ENCODE measurements at regions not wholly inside any gene's neighbourhood (a gene's known extent, or its start where the extent isn't known, plus 50 kb on each side); places are given as distances from the start of the nearest gene placed in this dataset.

DNA sequence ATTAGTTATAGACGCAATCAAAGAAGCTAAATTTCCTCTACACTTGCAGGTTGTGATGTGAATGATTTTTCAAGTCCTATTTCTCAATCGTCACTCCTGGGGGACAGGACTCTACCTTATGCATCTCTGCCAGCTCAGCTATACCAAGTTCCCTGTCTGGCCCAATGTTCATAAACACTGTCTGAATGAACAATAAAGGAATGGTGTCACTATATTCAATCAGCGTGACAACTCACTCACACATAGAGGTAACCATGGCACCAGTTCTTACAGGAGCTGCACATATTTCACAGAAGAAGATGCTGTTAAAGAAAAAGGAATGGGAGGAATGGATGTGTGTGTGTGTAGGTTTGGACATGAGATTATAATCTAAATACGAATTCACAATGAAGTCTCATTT lies 280.6 kb downstream of the PPP1R2C start:
- TF ChIP-seq, protein P1, sequence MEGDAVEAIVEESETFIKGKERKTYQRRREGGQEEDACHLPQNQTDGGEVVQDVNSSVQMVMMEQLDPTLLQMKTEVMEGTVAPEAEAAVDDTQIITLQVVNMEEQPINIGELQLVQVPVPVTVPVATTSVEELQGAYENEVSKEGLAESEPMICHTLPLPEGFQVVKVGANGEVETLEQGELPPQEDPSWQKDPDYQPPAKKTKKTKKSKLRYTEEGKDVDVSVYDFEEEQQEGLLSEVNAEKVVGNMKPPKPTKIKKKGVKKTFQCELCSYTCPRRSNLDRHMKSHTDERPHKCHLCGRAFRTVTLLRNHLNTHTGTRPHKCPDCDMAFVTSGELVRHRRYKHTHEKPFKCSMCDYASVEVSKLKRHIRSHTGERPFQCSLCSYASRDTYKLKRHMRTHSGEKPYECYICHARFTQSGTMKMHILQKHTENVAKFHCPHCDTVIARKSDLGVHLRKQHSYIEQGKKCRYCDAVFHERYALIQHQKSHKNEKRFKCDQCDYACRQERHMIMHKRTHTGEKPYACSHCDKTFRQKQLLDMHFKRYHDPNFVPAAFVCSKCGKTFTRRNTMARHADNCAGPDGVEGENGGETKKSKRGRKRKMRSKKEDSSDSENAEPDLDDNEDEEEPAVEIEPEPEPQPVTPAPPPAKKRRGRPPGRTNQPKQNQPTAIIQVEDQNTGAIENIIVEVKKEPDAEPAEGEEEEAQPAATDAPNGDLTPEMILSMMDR (IDR thresholded peaks at IDR 0.05; ENCODE audit: insufficient read depth, low read depth, low read length): no peak
- no peak for TF ChIP-seq EZH2 (IDR thresholded peaks at IDR 0.05; ENCODE audit: insufficient read depth, low read length)
